DOHH2 (cell line): ENCODE measurements at regions not wholly inside any gene's neighbourhood (a gene's known extent, or its start where the extent isn't known, plus 50 kb on each side); places are given as distances from the start of the nearest gene placed in this dataset.

Experiments used
- EZH2phosphoT487 ChIP-seq: fragments of 200-600 bp; sonication (generic); IDR thresholded peaks from 2 replicates; pipeline ENCODE4 v1.6.1; 2017; ENCODE audit warnings: borderline replicate concordance, mild to moderate bottlenecking, antibody characterized with exemption, low read length, moderate library complexity, mixed read lengths
- TF ChIP-seq, protein P1 (sequence below): fragments of 200-600 bp; sonication (generic); IDR thresholded peaks from one replicate; pipeline ENCODE4 v1.5.1; 2014; ENCODE audit warnings: antibody characterized with exemption, mild to moderate bottlenecking, low read depth, low read length; ENCODE audit not compliant: poor library complexity, severe bottlenecking

DNA sequence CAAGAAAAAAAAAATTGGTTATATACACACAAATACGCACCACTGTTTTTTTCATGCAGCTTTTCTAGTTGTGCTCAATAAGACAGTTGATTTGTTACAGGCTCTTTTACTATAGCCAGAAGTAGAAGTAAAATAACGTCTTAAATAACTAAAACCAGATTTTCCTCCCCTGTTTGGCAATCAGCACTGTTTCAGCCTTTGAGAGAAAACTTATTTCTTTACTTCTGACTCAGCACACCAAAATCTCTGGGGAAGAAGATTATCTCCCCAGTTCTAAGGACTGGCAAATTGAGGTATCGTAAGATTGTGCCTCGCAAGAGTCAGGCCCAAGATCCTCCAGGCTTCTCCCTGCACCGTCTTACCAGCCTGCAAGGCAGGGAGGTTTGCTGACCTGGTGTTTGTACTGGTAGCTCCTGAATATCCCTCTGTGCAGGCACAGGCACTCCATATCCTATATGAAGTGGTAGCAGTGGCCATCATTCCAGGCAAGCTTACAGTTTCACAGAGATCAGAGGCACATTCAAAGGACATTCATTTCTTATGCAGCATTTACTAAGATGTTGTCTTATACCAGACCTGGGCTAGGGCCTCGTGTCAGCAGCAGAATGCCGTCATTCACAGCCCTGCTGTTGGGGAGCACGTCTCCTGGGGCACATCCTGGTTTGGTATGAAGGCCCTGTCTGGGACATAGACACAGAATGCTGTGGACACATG, 268.2 kb downstream of the ZNF536 start:
- TF ChIP-seq, protein P1, sequence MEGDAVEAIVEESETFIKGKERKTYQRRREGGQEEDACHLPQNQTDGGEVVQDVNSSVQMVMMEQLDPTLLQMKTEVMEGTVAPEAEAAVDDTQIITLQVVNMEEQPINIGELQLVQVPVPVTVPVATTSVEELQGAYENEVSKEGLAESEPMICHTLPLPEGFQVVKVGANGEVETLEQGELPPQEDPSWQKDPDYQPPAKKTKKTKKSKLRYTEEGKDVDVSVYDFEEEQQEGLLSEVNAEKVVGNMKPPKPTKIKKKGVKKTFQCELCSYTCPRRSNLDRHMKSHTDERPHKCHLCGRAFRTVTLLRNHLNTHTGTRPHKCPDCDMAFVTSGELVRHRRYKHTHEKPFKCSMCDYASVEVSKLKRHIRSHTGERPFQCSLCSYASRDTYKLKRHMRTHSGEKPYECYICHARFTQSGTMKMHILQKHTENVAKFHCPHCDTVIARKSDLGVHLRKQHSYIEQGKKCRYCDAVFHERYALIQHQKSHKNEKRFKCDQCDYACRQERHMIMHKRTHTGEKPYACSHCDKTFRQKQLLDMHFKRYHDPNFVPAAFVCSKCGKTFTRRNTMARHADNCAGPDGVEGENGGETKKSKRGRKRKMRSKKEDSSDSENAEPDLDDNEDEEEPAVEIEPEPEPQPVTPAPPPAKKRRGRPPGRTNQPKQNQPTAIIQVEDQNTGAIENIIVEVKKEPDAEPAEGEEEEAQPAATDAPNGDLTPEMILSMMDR, result no peak
- no peak for TF ChIP-seq EZH2phosphoT487
